SH-SY5Y (cell line): ENCODE measurements at regions not wholly inside any gene's neighbourhood (a gene's known extent, or its start where the extent isn't known, plus 50 kb on each side); places are given as distances from the start of the nearest gene placed in this dataset.

ENCODE experiments used
- GATA2 ChIP-seq: IDR thresholded peaks from 2 replicates; pipeline ENCODE4 v1.6.1; 2011; ENCODE audit warnings: mild to moderate bottlenecking, low read depth, low read length
- GATA3 ChIP-seq: IDR thresholded peaks from 2 replicates; pipeline ENCODE4 v1.6.1; 2011; ENCODE audit warnings: low read depth, mild to moderate bottlenecking, low read length, moderate library complexity

DNA sequence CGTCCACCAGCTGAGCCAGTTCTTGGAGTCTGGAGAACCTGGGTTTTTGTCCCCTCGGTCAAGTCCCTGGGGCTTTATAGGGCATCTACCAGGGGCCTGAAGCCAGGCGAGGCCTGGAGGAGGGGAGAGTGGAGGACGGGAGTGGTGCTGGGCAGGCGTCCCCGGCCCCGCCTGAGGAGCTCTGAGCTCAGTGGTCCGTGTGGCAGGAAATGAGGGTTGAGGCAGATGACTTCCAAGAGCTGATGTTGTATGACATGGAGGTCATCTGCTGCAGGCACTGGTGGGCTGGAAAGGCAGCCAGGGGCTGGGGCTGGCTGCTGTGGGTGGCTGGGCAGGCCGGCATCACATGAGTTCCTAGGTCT, 118.5 kb upstream of the HS6ST1 start:
- no peak for TF ChIP-seq GATA2
- TF ChIP-seq GATA3, result no peak
